DMS114 treated with DMSO at 0.1 percent for 48 hours (cell line): ENCODE measurements at regions not wholly inside any gene's neighbourhood (a gene's known extent, or its start where the extent isn't known, plus 50 kb on each side); places are given as distances from the start of the nearest gene placed in this dataset.
A peak's percentile ranks its signal among the peaks of the same experiment; 100 is the strongest.

Experiments used
- DNase-seq: peaks from one replicate; lab custom pipeline; 2025; ENCODE audit not compliant: unreplicated experiment; lab: John Stamatoyannopoulos, UW

DNA sequence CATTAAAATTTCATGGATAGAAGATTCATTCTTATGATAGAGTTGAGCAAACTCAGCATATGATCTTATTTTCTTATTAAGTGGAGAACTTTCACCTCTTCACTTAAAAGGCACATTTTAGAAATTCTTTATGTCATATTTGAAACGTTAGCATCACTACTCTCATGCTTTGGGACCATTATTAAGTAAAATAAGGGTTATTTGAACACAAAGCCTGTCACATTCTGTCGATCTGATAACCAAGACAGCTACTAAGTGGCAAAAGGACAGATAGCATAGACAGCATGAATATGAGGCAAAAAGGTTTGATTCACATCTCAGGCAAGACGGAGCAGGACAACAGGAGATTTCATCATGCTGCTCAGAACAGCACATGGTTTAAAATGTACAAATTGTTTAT lies 247.6 kb upstream of the ANO3 start:
- DNase-seq = no peak

DNA sequence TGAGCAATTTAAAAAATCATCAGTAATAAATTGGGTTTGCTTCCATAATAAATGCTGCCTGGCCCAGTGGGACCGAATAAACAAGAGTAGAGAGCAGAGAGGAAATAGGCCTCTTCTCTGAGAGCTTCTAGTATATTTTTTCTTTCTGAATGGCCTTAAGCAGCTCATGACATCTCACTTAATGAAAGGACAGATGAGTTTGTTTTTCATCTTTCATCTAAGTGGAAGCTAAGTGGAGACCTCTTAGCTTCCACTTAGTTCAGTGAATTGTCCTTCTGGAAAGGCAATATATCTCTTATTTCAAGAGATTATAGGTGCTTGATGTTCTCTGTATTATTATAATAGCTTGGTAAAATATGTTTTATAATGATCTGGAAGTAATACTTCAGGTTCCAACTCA lies 245.9 kb upstream of the ANO3 start:
- DNase-seq = no peak

GRCh38 chr11:26087120-26087935 lies 244.6 kb upstream of the ANO3 start:
- DNase-seq = no peak

DNA sequence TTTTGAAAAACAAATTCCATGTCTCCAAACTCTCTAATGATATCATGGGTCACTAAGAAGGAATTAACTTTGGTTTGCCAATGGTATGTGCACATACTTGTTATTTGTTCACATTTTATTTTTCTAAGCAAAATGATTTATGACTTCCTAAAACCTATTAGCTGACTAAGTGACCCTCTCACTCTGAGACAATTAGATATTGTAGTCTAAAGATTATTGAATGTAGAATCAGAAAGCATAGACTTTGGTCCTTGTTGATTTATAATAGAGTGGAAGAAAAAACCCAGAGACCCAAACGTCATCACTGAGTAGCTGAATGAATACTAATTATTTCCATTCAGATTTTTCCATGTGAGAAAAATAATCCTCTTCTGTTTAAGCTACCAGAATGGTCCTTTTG lies 243.5 kb upstream of the ANO3 start:
- DNase-seq = no peak

GRCh38 chr11:26090651-26091050 lies 241.3 kb upstream of the ANO3 start:
- DNase-seq = no peak

GRCh38 chr11:26093206-26093605 lies 238.7 kb upstream of the ANO3 start:
- no peak for DNase-seq

DNA sequence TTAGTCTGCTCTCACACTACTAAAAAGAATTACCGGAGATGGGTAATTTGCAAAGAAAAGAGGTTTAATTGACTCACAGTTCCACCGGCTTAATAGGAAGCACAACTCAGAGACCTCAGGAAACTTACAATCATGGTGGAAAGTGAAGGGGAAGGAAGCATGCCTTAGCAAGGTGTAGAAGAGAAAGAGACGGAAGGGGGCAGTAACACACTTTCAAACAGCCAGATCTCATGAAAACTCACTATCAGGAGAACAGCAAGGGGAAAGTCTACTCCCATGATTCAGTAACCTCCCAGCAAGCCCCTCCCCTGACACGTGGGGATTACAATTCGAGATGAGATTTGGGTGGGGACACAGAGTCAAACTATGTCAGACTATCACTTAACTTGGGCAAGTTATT lies 236.6 kb upstream of the ANO3 start:
- DNase-seq = no peak

DNA sequence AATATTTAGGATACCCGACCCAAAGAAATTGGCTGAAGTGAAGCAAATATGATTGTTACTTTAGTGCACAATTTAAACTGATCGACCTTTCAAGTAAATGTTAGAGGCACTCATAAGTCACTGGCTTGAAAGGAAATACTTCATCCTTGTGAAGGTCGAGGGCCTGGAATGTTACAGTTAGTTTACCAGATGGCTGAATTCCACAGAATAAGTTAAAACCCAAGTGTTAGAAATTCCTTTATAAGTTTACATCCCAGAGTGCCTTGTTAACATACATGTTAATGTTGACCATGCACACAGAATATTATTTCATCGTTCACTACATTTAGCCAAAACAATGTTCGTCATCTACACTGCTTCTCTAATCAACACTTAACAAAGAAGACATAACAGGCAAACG lies 235.5 kb upstream of the ANO3 start:
- no peak for DNase-seq

- DNase-seq = no peak
These were observed 229.6 kb upstream of the ANO3 start for GRCh38 chr11:26102325-26102724.

GRCh38 chr11:26105762-26106423 lies 226.0 kb upstream of the ANO3 start:
- DNase-seq = no peak

GRCh38 chr11:26106726-26107125 lies 225.2 kb upstream of the ANO3 start:
- DNase-seq = no peak

DNA sequence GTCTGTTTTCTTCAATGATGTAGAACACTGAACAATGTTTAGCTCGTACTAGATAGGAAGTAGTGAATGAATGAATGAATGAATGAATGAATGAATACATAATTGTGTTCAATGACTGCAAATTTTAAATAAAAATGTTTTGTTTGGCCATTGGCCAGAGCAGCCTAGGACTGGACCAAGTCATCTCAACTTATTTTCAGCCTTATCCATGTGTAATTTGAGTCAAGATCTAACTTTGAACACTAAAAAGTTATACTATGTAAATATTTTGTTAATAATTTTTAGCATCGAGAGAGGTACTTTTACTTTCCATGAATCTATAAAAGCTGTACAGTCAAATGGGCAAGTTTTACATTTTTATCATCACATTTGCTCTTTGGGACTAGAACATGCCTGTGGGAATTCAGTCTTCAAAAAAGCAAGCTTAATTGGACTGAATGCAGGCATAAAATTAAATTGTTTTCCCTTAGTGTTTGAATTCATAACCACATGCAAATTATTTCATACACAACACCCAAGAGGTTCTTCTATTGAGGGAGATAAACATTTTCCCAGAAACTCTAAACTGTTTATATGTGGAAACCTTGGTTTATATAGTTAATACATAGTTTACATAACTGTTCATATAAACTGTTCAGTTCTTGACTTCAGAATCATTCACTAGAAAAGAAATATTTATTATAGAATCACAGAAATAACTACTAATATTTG lies 222.1 kb upstream of the ANO3 start:
- no peak for DNase-seq

- DNase-seq = no peak
These were observed 219.7 kb upstream of the ANO3 start for GRCh38 chr11:26112264-26112663.

DNA sequence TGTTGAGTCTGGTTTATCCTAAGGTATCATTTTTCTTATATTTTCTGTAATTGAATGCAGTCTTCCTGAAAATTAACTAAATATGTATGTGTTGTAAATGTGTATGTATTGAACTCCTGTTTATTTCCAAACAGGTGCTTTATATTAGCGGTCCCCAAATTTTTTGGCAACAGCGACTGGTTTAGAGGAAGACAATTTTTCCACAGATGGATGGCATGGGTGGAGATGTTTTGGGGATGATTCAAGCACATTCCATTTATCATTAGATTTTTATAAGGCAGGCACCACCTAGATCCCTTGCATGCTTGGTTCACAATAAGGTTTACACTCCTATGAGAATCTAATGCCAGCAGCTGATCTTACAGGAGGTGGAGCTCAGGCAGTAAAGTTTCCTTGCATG lies 210.5 kb upstream of the ANO3 start:
- DNase-seq = no peak

DNA sequence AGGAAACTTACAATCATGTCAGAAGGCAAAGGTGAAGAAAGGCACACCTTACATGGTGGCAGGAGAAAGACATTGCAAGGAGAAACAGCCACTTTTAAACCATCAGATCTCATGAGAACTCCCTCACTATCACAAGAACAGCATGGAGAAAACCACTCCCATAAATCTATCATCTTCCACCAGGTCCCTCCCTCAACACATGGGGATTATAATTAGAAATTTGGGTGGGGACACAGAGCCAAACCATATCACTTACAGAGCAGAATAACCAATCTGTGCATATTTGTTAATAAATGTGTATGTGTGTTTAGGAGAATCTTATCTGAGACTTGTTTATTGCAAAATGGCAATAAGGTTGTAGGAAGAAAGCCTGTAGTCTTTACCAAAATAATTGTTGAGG lies 205.2 kb upstream of the ANO3 start:
- DNase-seq = no peak

GRCh38 chr11:26127336-26127735 lies 204.6 kb upstream of the ANO3 start:
- DNase-seq = no peak

DNA sequence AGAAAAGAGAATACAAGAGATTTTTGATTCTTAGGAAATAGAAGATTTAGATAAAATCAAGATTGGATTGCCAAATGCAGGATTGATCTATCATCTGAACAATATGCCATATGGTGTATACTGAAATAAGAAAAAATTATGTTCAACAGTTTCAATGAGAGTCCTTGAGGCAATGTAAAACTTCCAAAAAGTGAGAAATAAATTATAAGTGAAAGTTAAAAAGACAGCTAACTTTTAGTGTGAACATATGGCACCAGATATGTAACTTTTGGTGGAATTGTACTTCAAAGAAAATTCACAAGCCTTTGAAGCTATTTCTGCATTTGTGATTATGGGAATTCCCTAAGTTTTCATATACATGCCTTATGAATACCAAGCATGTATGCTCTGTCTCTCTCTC lies 200.5 kb upstream of the ANO3 start:
- DNase-seq = no peak

DNA sequence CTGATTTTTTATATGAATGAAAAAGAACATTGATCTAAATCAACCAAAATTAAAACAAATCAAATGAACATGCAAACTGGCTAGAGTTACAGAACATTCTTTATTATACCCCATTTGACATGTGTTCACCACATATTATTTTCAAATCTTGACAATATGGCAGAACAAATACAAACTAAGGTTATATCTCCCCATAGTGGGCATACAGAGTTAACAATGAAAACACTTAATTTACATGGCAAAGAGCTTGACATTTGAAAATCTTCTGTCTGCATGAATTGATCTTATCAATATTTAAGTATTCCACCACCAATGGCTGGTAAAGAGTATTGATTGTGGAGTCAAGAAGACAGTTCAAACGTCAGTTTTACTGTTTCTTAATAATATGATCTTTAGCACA lies 197.9 kb upstream of the ANO3 start:
- DNase-seq = no peak

- peak; percentile 0 for DNase-seq
These were observed 197.2 kb upstream of the ANO3 start for GRCh38 chr11:26134481-26135355.

DNA sequence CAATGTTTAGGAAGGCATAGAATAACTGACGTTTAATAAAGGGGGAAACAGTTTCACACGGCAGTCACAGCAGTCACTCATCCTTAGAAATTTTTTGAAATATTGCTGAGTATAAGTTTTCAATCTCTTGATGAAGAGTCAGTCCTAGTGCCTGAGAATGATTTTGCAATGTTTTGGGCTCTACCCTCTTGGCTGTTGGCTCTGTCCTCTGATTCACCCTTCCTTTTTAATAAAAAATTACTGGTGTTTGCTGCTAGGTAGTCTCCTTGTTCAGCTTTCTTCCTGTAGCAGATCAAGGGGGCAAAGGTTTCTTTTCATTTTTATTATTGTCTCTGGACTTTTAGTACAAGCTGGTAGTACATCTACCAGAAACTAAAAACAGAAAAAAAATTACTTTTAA lies 194.3 kb upstream of the ANO3 start:
- DNase-seq = no peak

DNA sequence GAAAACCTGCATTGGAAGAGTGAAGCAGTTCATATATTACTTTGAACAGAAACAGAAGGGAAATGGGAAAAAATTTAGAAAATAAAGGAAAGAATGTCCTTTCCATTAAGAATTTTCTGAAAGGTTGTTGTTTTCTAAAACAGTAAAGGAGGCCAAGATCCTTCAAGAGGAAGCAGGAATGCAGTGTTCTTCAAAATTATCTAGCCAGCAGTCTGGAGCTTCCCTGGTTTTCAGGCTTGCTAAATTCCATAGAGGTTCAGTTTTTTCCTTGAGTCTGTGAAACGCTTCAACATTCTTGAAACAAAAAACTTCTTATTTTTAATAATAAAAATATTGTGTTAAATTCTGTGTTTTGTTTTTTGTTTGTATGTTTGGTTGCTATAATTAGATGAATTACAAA lies 189.0 kb upstream of the ANO3 start:
- no peak for DNase-seq
